Stomach (tissue), 4 donors: ENCODE measurements at regions not wholly inside any gene's neighbourhood (a gene's known extent, or its start where the extent isn't known, plus 50 kb on each side); places are given as distances from the start of the nearest gene placed in this dataset.

ENCODE experiments used
- EP300 ChIP-seq: sonication (generic); formaldehyde crosslinking; IDR thresholded peaks from one replicate; pipeline ENCODE4 v1.6.1; 2017; ENCODE audit warnings: antibody characterized with exemption
- TF ChIP-seq, protein P1 (sequence below), 7 experiments: fragments of 450-650 bp in 4 of 7; fragments of 200-600 bp in 3 of 7; sonication (generic) in 3 of 7; IDR thresholded peaks; one replicate each; pipeline ENCODE4 v1.5.1; 2016 to 2019; ENCODE audit warnings: antibody characterized with exemption in 7 of 7, control low read depth in 2 of 7, mild to moderate bottlenecking in 1 of 7

DNA sequence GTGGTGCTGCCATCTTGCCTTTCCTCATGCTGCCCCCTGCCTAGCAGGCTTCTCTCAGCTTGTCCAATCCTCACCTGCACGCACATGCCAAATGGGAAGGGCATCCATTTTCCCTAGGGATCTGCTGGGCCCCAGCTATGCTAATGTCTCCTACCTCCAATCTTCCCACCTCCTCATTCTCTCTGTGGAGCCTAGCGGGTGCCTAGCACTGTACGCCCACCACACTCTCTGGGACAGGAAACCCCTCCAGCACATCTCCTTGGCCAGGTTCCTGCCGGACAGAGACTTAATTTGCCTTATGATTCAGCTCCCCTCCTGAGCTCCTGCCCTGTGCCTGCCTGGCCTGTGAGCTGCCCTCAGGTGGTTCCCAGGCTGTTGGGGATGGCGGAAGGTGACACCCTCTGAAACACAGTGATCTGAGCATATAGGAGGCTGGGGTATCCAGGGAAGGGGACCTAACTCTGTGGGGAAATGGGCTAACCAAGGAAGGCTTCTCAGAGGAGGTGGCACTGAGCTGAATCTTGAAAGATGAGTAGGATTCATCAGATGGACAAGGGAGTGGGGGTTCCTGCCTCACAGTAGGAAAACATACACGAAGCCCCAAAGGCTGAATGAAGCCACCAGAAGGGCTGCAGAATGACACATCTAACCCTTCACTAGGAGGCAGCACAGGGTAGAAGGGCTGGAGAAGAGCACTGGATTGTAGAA lies 79.2 kb upstream of the WNT11 start:
- TF ChIP-seq, protein P1, sequence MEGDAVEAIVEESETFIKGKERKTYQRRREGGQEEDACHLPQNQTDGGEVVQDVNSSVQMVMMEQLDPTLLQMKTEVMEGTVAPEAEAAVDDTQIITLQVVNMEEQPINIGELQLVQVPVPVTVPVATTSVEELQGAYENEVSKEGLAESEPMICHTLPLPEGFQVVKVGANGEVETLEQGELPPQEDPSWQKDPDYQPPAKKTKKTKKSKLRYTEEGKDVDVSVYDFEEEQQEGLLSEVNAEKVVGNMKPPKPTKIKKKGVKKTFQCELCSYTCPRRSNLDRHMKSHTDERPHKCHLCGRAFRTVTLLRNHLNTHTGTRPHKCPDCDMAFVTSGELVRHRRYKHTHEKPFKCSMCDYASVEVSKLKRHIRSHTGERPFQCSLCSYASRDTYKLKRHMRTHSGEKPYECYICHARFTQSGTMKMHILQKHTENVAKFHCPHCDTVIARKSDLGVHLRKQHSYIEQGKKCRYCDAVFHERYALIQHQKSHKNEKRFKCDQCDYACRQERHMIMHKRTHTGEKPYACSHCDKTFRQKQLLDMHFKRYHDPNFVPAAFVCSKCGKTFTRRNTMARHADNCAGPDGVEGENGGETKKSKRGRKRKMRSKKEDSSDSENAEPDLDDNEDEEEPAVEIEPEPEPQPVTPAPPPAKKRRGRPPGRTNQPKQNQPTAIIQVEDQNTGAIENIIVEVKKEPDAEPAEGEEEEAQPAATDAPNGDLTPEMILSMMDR (IDR thresholded peaks at IDR 0.05) = no peak
- TF ChIP-seq EP300 = no peak
